Endothelial cell of umbilical vein (primary cell): ENCODE measurements at regions not wholly inside any gene's neighbourhood (a gene's known extent, or its start where the extent isn't known, plus 50 kb on each side); places are given as distances from the start of the nearest gene placed in this dataset.

Experiments used
- BruUV-seq: library from RNA; stranded (reverse); fragments of 400-500 nt; replicated peaks from 2 replicates; lab custom pipeline; 2021; lab: Mats Ljungman, UMichigan
- CTCF ChIA-PET: fragments of 300-600, 350-600 bp; sonication (Branson Sonifier 250); formaldehyde crosslinking; loops from one replicate; lab custom pipeline; 2021; ENCODE audit warnings: antibody characterized with exemption, inconsistent platforms; lab: Charles Lee
- POLR2A ChIA-PET: fragments of 300-600, 350-600 bp; sonication (Branson Sonifier 250); formaldehyde crosslinking; loops from one replicate; lab custom pipeline; 2021; ENCODE audit warnings: antibody characterized with exemption, inconsistent platforms; lab: Charles Lee
- DNase-seq: peaks from one replicate; pipeline ENCODE4 v3.0.0-alpha.2; 2011; ENCODE audit warnings: low read depth, low spot score
- FAIRE-seq: peaks from 2 replicates; lab custom pipeline; 2011; peaks lifted over from hg19 to GRCh38; lab: Jason Lieb, UNC
- H2AFZ ChIP-seq: 2 replicates; pipeline ENCODE4 v1.6.0; 2012; ENCODE audit warnings: low read depth, low read length, control low read depth, inconsistent platforms
- H3K27ac ChIP-seq: 2 replicates; pipeline ENCODE4 v1.5.1; 2011; ENCODE audit warnings: low read depth, mild to moderate bottlenecking, control low read depth, low read length, moderate library complexity; ENCODE audit not compliant: insufficient read depth
- H3K27me3 ChIP-seq, 2 experiments: 2 replicates each; pipeline versions ENCODE4 v1.6.0 to v1.6.1; 2011; ENCODE audit warnings: low read length in 2 of 2, mixed read lengths in 1 of 2; ENCODE audit not compliant: control insufficient read depth in 2 of 2, insufficient read depth in 2 of 2
- H3K36me3 ChIP-seq, 2 experiments: 2 replicates in 1 of 2; 3 replicates in 1 of 2; pipeline ENCODE4 v1.5.1; 2011; ENCODE audit warnings: low read length in 2 of 2, mild to moderate bottlenecking in 1 of 2, moderate library complexity in 1 of 2; ENCODE audit not compliant: control insufficient read depth in 2 of 2, insufficient read depth in 2 of 2; ENCODE audit errors: extremely low read depth in 1 of 2
- H3K4me1 ChIP-seq: 3 replicates; pipeline ENCODE4 v1.5.1; 2011; ENCODE audit warnings: mild to moderate bottlenecking, low read length; ENCODE audit not compliant: control insufficient read depth, insufficient read depth; ENCODE audit errors: extremely low read depth
- H3K4me2 ChIP-seq: 2 replicates; pipeline ENCODE4 v1.6.1; 2011; ENCODE audit warnings: low read length, control low read depth, mixed read lengths; ENCODE audit not compliant: insufficient read depth
- H3K4me3 ChIP-seq, 3 experiments: fragments of 200-600 bp in 1 of 3; sonication (generic), shearing (Covaris generic) in 1 of 3; replicated peaks in 1 of 3; 2 replicates each; pipeline ENCODE4 v1.5.1; 2011 to 2016; ENCODE audit warnings: control low read depth in 3 of 3, low read length in 3 of 3, mild to moderate bottlenecking in 2 of 3, inconsistent platforms in 1 of 3, low read depth in 1 of 3, moderate library complexity in 1 of 3; ENCODE audit not compliant: insufficient read depth in 1 of 3
- H3K79me2 ChIP-seq: 2 replicates; pipeline ENCODE4 v1.6.0; 2012; ENCODE audit warnings: low read length, inconsistent platforms; ENCODE audit not compliant: control insufficient read depth, insufficient read depth
- H3K9ac ChIP-seq: replicated peaks from 2 replicates; pipeline ENCODE3; 2011; ENCODE audit warnings: low read length, control low read depth; ENCODE audit not compliant: insufficient read depth; ENCODE audit errors: extremely low read depth
- H3K9me1 ChIP-seq: replicated peaks from 3 replicates; pipeline ENCODE4 v1.6.0; 2011; ENCODE audit warnings: mild to moderate bottlenecking, low read length; ENCODE audit not compliant: control insufficient read depth, insufficient read depth; ENCODE audit errors: extremely low read depth
- H3K9me3 ChIP-seq: replicated peaks from 2 replicates; pipeline ENCODE4 v1.5.1; 2012; ENCODE audit warnings: low read length, inconsistent platforms; ENCODE audit not compliant: control insufficient read depth, insufficient read depth
- H4K20me1 ChIP-seq: replicated peaks from 2 replicates; pipeline ENCODE3; 2011; ENCODE audit warnings: mild to moderate bottlenecking, low read length; ENCODE audit not compliant: control insufficient read depth, insufficient read depth; ENCODE audit errors: extremely low read depth
- EZH2 ChIP-seq: IDR thresholded peaks from 2 replicates; pipeline ENCODE4 v1.6.1; 2012; ENCODE audit warnings: borderline replicate concordance, low read depth, mild to moderate bottlenecking, moderate library complexity, low read length, inconsistent platforms; ENCODE audit not compliant: severe bottlenecking
- FOS ChIP-seq: IDR thresholded peaks from 2 replicates; pipeline ENCODE4 v1.6.1; 2011; ENCODE audit warnings: mild to moderate bottlenecking, low read length, moderate library complexity, borderline replicate concordance; ENCODE audit not compliant: insufficient read depth
- GATA2 ChIP-seq: IDR thresholded peaks from 2 replicates; pipeline ENCODE4 v1.7.0; 2011; ENCODE audit warnings: low read depth, mild to moderate bottlenecking, moderate library complexity, mixed read lengths, low read length; ENCODE audit not compliant: insufficient read length, insufficient read depth
- JUN ChIP-seq: IDR thresholded peaks from 2 replicates; pipeline ENCODE4 v1.6.1; 2011; ENCODE audit warnings: borderline replicate concordance, low read depth; ENCODE audit not compliant: insufficient read length, insufficient read depth
- MYC ChIP-seq: IDR thresholded peaks from one replicate; pipeline ENCODE4 v1.6.1; 2011; ENCODE audit warnings: mild to moderate bottlenecking, low read depth, low read length
- POLR2A ChIP-seq: IDR thresholded peaks from 2 replicates; pipeline ENCODE4 v1.6.1; 2012; ENCODE audit warnings: low read depth, mild to moderate bottlenecking, control low read depth, low read length
- POLR2AphosphoS5 ChIP-seq: IDR thresholded peaks from 2 replicates; pipeline ENCODE4 v1.6.1; 2012; ENCODE audit warnings: low read depth, mild to moderate bottlenecking, control low read depth, low read length, moderate library complexity; ENCODE audit not compliant: insufficient read depth
- dilution Hi-C: fragments of 300-500 bp; cut with MboI; formaldehyde crosslinking; loops from one replicate; pipeline ENCODE4 v1.15.0; 2019; ENCODE audit warnings: low sequenced_read_pairs; ENCODE audit not compliant: extremely low pct_ligation_motif_present
- intact Hi-C: fragments of 100-400 bp; cut with micrococcal nuclease; formaldehyde crosslinking; loops from one replicate; pipeline ENCODE4 v1.10.0; 2022
- TF ChIP-seq, protein P1 (sequence below): IDR thresholded peaks from 2 replicates; pipeline ENCODE4 v1.6.1; 2011; ENCODE audit not compliant: insufficient read depth, insufficient read length
- TF ChIP-seq, protein P2 (sequence below), 2 donors: IDR thresholded peaks; 1 replicate in 1 of 2; 2 replicates in 1 of 2; pipeline ENCODE4 v1.5.1; 2011; ENCODE audit warnings: low read length in 2 of 2, mild to moderate bottlenecking in 2 of 2, moderate library complexity in 2 of 2, control low read depth in 1 of 2, inconsistent platforms in 1 of 2, low read depth in 1 of 2; ENCODE audit not compliant: insufficient read depth in 1 of 2; ENCODE audit errors: extremely low read depth in 1 of 2

DNA sequence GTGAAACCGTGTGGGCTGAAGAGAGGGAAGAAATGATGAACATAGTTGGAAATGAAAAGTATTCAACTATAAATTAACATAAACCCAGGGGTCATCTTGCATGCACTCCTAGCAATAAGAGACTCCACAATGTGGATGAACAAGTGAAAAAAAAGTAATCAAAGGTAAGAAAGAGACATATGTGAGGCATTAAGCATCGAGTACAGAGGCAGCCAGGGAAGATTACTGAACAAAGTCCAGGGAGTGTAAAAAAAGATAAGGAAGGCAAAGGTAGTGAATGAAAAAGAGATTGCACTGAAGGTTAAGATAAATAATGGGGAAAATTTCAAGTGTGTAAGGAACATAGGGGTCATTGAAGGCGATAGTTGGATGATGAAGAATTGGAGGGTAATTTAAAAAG lies 330.8 kb upstream of the PROX1 start:
- no TSS peak for BruUV-seq
- H3K4me2 ChIP-seq: no peak overlapping the region
- H3K27me3 ChIP-seq: no peaks in the 10 kb centered on the region
- dilution Hi-C loops (no loop called here), intact Hi-C loops (no loop called here)
- no peaks in the 10 kb centered on the region for H4K20me1 ChIP-seq
- H3K4me3 ChIP-seq: no peak overlapping the region
- FAIRE-seq (no peak), DNase-seq (no peak)
- no peaks in the 10 kb centered on the region for H3K79me2 ChIP-seq
- H3K4me1 ChIP-seq: no peaks in the 10 kb centered on the region
- no peak overlapping the region for H3K27ac ChIP-seq
- CTCF ChIA-PET: no interaction called here
- TF ChIP-seq POLR2AphosphoS5 (no peak), FOS (no peak), JUN (no peak), GATA2 (no peak), MYC (no peak), EZH2 (no peak), POLR2A (no peak)
- TF ChIP-seq, protein P1, sequence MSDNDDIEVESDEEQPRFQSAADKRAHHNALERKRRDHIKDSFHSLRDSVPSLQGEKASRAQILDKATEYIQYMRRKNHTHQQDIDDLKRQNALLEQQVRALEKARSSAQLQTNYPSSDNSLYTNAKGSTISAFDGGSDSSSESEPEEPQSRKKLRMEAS: no peak
- TF ChIP-seq, protein P2, sequence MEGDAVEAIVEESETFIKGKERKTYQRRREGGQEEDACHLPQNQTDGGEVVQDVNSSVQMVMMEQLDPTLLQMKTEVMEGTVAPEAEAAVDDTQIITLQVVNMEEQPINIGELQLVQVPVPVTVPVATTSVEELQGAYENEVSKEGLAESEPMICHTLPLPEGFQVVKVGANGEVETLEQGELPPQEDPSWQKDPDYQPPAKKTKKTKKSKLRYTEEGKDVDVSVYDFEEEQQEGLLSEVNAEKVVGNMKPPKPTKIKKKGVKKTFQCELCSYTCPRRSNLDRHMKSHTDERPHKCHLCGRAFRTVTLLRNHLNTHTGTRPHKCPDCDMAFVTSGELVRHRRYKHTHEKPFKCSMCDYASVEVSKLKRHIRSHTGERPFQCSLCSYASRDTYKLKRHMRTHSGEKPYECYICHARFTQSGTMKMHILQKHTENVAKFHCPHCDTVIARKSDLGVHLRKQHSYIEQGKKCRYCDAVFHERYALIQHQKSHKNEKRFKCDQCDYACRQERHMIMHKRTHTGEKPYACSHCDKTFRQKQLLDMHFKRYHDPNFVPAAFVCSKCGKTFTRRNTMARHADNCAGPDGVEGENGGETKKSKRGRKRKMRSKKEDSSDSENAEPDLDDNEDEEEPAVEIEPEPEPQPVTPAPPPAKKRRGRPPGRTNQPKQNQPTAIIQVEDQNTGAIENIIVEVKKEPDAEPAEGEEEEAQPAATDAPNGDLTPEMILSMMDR (IDR thresholded peaks at IDR 0.05; ENCODE audit: extremely low read depth in 1 of 2, insufficient read depth in 1 of 2, low read depth in 1 of 2, low read length in 2 of 2): no peak
- H3K9me3 ChIP-seq: no peaks in the 10 kb centered on the region
- H3K9me1 ChIP-seq: no peaks in the 10 kb centered on the region
- no peak overlapping the region for H3K9ac ChIP-seq
- POLR2A ChIA-PET: no interaction called here
- no peaks in the 10 kb centered on the region for H3K36me3 ChIP-seq
- no peak overlapping the region for H2AFZ ChIP-seq
